ENCODE measurements at regions not wholly inside any gene's neighbourhood (a gene's known extent, or its start where the extent isn't known, plus 50 kb on each side); places are given as distances from the start of the nearest gene placed in this dataset.
"Not testable (repeated sequence)": the region's sequence is repeated elsewhere in the genome, so short reads cannot be mapped to it uniquely, and the experiment has no call there.

GRCh38 chr10:28869606-28870201 lies 192.4 kb downstream of the BAMBI start:
- no peak for DNase-seq

GRCh38 chr10:28871665-28872064 lies 194.3 kb downstream of the BAMBI start:
- no peak for DNase-seq

- DNase-seq: no peak
Measured at GRCh38 chr10:28872587-28873165, 195.4 kb downstream of the BAMBI start.

- DNase-seq: no peak
Measured at GRCh38 chr10:28873540-28873939, 196.2 kb downstream of the BAMBI start.

GRCh38 chr10:28874210-28874609 lies 196.9 kb downstream of the BAMBI start:
- no peak for DNase-seq

GRCh38 chr10:28875549-28876081 lies 198.3 kb downstream of the BAMBI start:
- no peak for DNase-seq

GRCh38 chr10:28878236-28878970 lies 201.1 kb downstream of the BAMBI start:
- no peak for DNase-seq

GRCh38 chr10:28879246-28879645 lies 201.9 kb downstream of the BAMBI start:
- no peak for DNase-seq

- no peak for DNase-seq
Measured at GRCh38 chr10:28879875-28880682, 202.8 kb downstream of the BAMBI start.

GRCh38 chr10:28880683-28880950 lies 203.3 kb downstream of the BAMBI start:
- no peak for DNase-seq

- no peak for DNase-seq
Measured at GRCh38 chr10:28881171-28881882, 204.0 kb downstream of the BAMBI start.

GRCh38 chr10:28883741-28884423 lies 206.6 kb downstream of the BAMBI start:
- DNase-seq: no peak

- DNase-seq: no peak
Measured at GRCh38 chr10:28890121-28890950, 213.0 kb downstream of the BAMBI start.

- no peak for DNase-seq
Measured at GRCh38 chr10:28891058-28891713, 213.9 kb downstream of the BAMBI start.

GRCh38 chr10:28892818-28893547 lies 215.7 kb downstream of the BAMBI start:
- no peak for DNase-seq

GRCh38 chr10:28894146-28894545 lies 216.8 kb downstream of the BAMBI start:
- no peak for DNase-seq

- not testable (repeated sequence) for DNase-seq
Measured at GRCh38 chr10:28895671-28896070, 218.3 kb downstream of the BAMBI start.

GRCh38 chr10:28896791-28897409 lies 219.6 kb downstream of the BAMBI start:
- DNase-seq: not testable (repeated sequence)
